ENCODE measurements at regions not wholly inside any gene's neighbourhood (a gene's known extent, or its start where the extent isn't known, plus 50 kb on each side); places are given as distances from the start of the nearest gene placed in this dataset.

DNA sequence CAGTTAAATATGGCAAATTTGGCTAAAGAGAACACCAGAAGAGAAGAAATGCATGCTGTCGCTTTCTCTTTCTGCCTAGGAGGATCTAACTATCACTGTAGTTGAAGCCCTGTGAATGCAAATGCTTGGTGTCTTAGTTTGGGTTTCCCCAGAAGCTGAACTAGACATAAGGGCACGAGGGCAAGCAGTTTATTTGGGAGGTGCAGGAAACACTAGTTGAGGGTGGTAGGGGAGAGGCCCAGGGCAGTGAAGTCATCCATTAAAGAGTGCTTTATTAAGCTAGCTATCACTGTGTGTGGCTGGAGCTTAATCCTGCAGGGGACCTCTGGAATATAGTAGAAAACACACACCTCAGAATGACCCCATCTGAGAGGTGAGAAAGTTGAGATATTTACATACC, 639.8 kb upstream of the ZEB2 start:
- Histone ChIP-seq H3K27ac (ENCODE audit: low read length) (no peak overlapping the region), H3K27me3 (ENCODE audit: control insufficient read depth, insufficient read depth) (no peaks in the 10 kb centered on the region), H3K9me3 (ENCODE audit: control insufficient read depth, low read length) (no peaks in the 10 kb centered on the region), H3K4me3 (ENCODE audit: low read length) (no peak overlapping the region), H3K4me1 (ENCODE audit: control insufficient read depth, insufficient read depth, low read length) (no peaks in the 10 kb centered on the region)
- DNase-seq: no peak
- intact Hi-C loops (cut with DNase I): no loop called here
- 80% methylated on average over 2 of the region's 2 CpGs for WGBS
- no peak for ATAC-seq

DNA sequence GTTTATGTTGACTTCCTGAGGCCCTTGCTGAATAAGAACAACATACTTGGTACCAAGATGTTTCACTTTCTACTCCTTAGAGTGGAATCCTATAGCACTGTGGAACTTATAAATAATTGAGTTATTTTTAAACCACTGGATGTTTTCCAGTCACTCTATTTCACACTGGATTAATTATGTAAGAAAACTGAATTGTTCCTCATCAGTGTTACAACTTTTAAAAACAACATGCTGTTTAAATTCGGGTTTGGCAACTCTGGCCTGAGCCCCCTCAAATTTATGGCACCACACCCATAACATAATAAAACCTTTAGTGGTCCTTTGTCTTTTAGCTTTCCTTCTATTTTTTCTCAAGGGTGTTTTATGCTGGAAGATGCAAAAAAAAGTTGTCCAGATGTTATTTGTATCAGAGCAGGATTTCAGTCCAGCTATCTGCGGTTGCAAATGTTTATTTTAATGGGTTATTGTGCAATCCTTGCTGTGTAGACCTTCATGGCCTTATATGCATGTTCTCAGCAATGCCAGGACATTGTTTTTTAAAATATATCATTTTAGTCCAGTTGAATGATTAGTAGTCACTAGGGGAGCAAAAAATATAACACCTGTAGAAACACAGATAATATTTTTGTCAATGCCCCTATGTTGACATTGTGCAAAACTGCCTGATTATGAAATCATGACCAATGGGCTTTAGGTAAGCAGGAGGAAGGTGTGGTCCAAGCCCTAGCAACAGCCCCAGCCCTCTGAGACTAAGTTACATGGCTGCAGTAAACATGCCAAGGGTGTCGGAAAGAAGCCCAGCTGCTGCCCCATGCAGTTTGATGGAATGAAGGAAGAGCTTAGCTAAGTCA, 638.0 kb upstream of the ZEB2 start:
- H3K4me1 ChIP-seq (ENCODE audit: control insufficient read depth, insufficient read depth, low read length): no peaks in the 10 kb centered on the region
- peak overlapping the region; percentile 10 for H3K27ac ChIP-seq (ENCODE audit: low read length)
- no peaks in the 10 kb centered on the region for H3K27me3 ChIP-seq (ENCODE audit: control insufficient read depth, insufficient read depth)
- H3K9me3 ChIP-seq (ENCODE audit: control insufficient read depth, low read length): no peaks in the 10 kb centered on the region
- 39% methylated on average over 3 of the region's 3 CpGs for WGBS
- intact Hi-C loops (cut with DNase I): no loop called here
- DNase-seq (peak; percentile 76 to 89 (median 84)), ATAC-seq (peak; percentile 92 to 97)
- H3K4me3 ChIP-seq (ENCODE audit: low read length): no peak overlapping the region

DNA sequence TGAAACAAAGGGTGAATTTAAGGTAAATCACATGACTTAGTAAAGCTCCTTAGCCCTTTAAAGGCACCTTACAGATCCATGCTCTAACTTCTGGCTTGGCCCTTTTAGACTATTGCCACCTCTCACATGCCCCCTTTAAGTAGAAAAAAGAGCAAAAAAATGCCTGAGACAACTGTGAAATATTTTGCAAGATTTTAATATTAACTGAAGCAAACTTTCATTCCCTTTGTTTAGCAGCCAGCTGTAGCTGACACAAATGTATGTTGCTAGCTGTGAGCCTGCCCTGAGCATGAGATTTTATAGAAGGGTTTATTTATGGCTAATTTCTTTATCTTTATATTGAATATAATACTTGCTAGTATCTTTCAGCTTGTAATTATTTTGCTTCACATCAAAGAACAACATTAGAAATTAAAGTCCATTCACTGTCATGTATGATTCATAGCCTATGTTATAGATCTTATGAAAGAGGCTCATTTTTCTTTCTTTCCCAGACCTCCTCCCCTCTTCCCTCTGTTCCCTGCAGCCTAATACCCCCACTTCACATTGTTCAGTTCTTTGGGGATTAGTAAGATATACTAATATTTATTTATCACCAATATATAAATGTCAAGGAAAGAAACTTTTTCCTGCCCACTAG, 637.2 kb upstream of the ZEB2 start:
- Histone ChIP-seq H3K9me3 (ENCODE audit: control insufficient read depth, low read length) (no peaks in the 10 kb centered on the region), H3K27me3 (ENCODE audit: control insufficient read depth, insufficient read depth) (no peaks in the 10 kb centered on the region), H3K4me3 (ENCODE audit: low read length) (no peak overlapping the region), H3K4me1 (ENCODE audit: control insufficient read depth, insufficient read depth, low read length) (no peaks in the 10 kb centered on the region), H3K27ac (ENCODE audit: low read length) (no peak overlapping the region)
- no peak for DNase-seq
- ATAC-seq: no peak
- intact Hi-C loops (cut with DNase I): no loop called here

DNA sequence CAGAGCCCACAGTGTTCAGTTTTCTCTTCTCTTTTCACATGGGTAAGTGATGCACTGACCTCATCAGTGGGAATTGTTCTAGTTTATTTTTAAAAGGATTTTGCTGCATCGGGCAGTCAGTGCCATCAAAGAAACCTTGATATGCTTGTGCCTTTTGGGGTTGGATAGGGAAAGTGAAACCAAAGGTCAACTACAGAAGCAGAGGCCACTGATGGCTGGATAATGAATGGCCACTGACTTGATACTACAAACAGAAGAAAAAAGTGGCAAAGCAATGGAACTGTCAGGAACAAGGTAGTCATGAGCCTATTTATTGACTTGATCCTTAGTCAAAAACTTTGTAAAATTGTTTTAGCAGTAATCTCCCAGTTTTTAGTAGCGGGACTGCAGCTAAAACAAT, 636.3 kb upstream of the ZEB2 start:
- Histone ChIP-seq H3K9me3 (ENCODE audit: control insufficient read depth, low read length) (no peaks in the 10 kb centered on the region), H3K4me1 (ENCODE audit: control insufficient read depth, insufficient read depth, low read length) (no peaks in the 10 kb centered on the region), H3K27ac (ENCODE audit: low read length) (no peak overlapping the region), H3K27me3 (ENCODE audit: control insufficient read depth, insufficient read depth) (no peaks in the 10 kb centered on the region), H3K4me3 (ENCODE audit: low read length) (no peak overlapping the region)
- no peak for DNase-seq
- ATAC-seq: no peak
- 72% methylated on average over 2 of the region's 2 CpGs for WGBS
- intact Hi-C loops (cut with DNase I): no loop called here

DNA sequence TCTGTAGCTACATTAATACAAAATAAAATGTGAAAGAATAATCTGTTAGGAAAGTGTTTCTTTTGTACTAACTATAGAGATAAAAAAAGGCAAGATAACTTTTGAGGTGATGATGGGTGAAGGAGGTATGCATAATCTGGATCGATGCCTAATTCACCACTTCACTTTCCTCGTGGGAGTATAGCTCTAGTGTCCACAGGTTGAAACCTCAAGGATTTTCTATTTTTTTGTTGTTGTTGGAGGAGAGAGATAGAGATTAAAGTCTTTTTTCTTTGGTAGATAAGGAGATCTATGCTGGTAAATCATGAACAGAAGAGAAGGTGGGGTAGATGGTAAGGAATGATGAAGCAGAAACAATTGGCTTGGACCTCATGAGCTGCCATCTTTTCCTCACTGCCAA, 635.3 kb upstream of the ZEB2 start:
- Histone ChIP-seq H3K27me3 (ENCODE audit: control insufficient read depth, insufficient read depth) (no peaks in the 10 kb centered on the region), H3K4me3 (ENCODE audit: low read length) (no peak overlapping the region), H3K27ac (ENCODE audit: low read length) (no peak overlapping the region), H3K9me3 (ENCODE audit: control insufficient read depth, low read length) (no peaks in the 10 kb centered on the region), H3K4me1 (ENCODE audit: control insufficient read depth, insufficient read depth, low read length) (no peaks in the 10 kb centered on the region)
- no peak for ATAC-seq
- whole genome bisulfite sequencing: 57% methylated on average over 2 of the region's 2 CpGs
- DNase-seq: no peak
- intact Hi-C loops (cut with DNase I): no loop called here

DNA sequence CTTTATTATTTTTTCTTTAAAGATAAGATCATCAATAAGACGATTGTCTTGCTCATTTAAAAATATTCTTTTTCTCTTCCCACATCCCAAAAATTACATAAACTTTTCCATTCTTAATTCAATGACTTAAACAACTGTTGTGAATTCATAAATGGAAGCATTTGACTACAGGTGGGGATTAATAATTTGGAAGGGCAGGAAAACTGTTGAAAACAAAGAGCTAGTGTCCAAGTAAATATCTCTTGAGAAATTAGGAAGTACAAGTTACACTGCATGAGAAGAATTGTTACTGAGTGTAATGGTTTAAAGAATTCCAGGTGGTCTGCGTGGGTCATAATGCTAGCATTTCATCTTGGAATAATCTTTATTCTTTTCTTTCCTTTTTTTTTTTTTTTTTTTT, 634.8 kb upstream of the ZEB2 start:
- WGBS: 69% methylated on average over 2 of the region's 2 CpGs
- H3K27ac ChIP-seq (ENCODE audit: low read length): no peak overlapping the region
- intact Hi-C loops (cut with DNase I): no loop called here
- no peaks in the 10 kb centered on the region for H3K9me3 ChIP-seq (ENCODE audit: control insufficient read depth, low read length)
- DNase-seq (no peak), ATAC-seq (no peak)
- no peaks in the 10 kb centered on the region for H3K27me3 ChIP-seq (ENCODE audit: control insufficient read depth, insufficient read depth)
- no peaks in the 10 kb centered on the region for H3K4me1 ChIP-seq (ENCODE audit: control insufficient read depth, insufficient read depth, low read length)
- H3K4me3 ChIP-seq (ENCODE audit: low read length): no peak overlapping the region

DNA sequence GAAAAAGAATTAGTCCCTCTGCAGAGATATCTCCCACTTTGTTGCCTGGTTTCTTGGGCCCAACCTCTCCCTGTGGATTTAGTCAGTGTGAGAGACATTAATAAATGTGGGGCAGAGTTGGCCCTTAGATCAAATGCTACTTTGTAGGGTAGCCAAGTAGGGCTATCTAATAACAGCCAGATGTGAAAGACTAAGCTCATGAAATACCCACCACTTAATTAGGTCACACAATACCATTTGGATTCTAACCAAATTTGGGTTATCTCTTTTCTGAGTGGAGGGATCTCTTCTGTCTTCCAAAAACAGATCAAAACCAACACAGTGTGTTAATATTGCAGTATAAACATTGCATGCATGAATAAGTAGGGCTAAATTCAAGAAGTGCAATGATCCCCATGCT, 626.8 kb upstream of the ZEB2 start:
- no peaks in the 10 kb centered on the region for H3K27me3 ChIP-seq (ENCODE audit: control insufficient read depth, insufficient read depth)
- H3K27ac ChIP-seq (ENCODE audit: low read length): no peak overlapping the region
- ATAC-seq (no peak), DNase-seq (no peak)
- no peaks in the 10 kb centered on the region for H3K4me1 ChIP-seq (ENCODE audit: control insufficient read depth, insufficient read depth, low read length)
- no peak overlapping the region for H3K4me3 ChIP-seq (ENCODE audit: low read length)
- intact Hi-C loops (cut with DNase I): no loop called here
- no peaks in the 10 kb centered on the region for H3K9me3 ChIP-seq (ENCODE audit: control insufficient read depth, low read length)

DNA sequence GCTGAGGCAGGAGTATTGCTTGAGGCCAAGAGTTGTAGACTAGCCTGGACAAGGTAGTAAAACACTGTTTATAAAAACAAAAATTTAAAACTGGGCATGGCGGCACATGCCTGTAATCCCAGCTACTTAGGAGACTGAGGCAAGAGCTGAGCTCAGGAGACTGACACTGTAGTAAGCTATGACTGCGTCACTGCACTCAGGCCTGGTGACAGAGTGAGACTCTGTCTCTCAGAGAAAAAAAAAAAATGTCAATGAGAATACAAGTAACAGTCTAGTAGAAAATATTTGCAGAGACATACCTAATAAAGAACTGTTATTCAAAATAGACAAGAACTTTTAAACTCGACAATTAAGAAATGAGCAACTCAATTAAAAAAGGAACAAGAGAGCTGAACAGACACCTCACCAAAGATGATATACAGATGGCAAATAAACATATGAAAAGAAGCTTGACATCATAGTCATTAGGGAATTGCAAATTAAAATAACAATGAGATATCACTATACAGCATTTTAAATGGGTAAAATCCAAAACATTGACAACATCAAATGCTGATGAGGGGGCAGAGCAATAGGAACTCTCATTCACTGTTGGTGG, 624.3 kb upstream of the ZEB2 start:
- Histone ChIP-seq H3K4me1 (ENCODE audit: control insufficient read depth, insufficient read depth, low read length) (no peaks in the 10 kb centered on the region), H3K9me3 (ENCODE audit: control insufficient read depth, low read length) (no peaks in the 10 kb centered on the region), H3K27ac (ENCODE audit: low read length) (no peak overlapping the region), H3K27me3 (ENCODE audit: control insufficient read depth, insufficient read depth) (no peaks in the 10 kb centered on the region), H3K4me3 (ENCODE audit: low read length) (no peak overlapping the region)
- DNase-seq (no peak), ATAC-seq (no peak)
- WGBS: 94% methylated on average over 3 of the region's 3 CpGs
- intact Hi-C loops (cut with DNase I): no loop called here

DNA sequence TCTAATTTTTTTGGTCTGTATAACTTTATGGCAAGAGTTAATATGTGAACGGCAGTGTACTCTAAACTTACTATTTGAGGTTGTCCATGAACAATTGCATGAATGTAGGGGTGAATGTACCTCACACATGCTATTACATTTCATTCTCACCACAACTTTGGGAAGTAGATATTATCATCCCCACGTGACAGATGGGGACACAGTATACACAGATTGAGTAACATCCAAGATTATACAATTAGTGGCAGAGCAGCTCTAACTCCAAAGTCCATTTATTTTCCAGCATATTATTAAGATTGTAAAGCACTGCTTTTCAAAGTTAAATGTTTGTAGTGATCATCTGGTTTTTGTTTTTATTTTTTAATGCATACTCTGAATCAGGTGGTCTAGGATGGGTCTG, 622.1 kb upstream of the ZEB2 start:
- 79% methylated on average over 2 of the region's 2 CpGs for WGBS
- Histone ChIP-seq H3K27me3 (ENCODE audit: control insufficient read depth, insufficient read depth) (no peaks in the 10 kb centered on the region), H3K27ac (ENCODE audit: low read length) (no peak overlapping the region), H3K9me3 (ENCODE audit: control insufficient read depth, low read length) (no peaks in the 10 kb centered on the region), H3K4me1 (ENCODE audit: control insufficient read depth, insufficient read depth, low read length) (no peaks in the 10 kb centered on the region), H3K4me3 (ENCODE audit: low read length) (no peak overlapping the region)
- intact Hi-C loops (cut with DNase I): no loop called here
- DNase-seq (no peak), ATAC-seq (no peak)

DNA sequence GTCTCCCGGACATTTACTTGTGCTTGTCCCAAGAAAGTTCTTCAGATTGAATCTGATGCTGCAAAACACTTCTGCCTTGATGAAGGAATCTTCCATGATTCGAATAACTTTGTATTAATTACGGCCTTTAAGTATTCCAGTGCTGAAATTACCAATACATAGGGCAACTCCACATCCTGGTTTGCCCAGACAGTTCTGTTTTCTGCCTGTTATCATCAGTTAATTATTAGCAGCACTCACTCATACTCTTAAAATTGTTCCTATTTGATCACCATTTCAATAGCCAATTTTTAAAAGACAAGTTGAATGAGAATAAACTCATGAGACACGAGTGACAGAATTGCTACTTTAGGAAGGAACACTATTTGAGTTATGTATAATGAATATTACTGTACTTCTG, 620.7 kb upstream of the ZEB2 start:
- Histone ChIP-seq H3K27me3 (ENCODE audit: control insufficient read depth, insufficient read depth) (no peaks in the 10 kb centered on the region), H3K9me3 (ENCODE audit: control insufficient read depth, low read length) (no peaks in the 10 kb centered on the region), H3K27ac (ENCODE audit: low read length) (no peak overlapping the region), H3K4me1 (ENCODE audit: control insufficient read depth, insufficient read depth, low read length) (no peaks in the 10 kb centered on the region), H3K4me3 (ENCODE audit: low read length) (no peak overlapping the region)
- ATAC-seq (no peak), DNase-seq (no peak)
- WGBS: 88% methylated on average over 4 of the region's 4 CpGs
- intact Hi-C loops (cut with DNase I): no loop called here

DNA sequence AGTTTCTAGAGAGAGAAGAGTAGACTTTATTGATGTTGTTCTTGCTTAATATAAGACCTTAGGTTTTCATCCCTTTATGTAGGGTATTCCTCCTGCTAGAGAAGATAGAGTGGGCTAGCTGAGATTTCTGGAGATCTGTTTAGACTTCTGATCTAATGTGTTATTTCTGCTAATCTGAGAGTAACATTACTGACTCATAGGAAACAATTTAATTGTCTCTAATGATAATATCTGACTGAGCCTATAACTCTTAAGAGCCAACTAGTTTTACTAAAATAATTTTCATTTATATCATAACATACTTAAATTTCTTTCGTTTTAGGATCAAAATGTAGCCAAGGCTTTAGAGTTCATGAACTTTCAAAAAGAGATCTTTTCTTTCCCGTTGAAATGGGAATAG, 618.7 kb upstream of the ZEB2 start:
- DNase-seq (no peak), ATAC-seq (no peak)
- WGBS: 45% methylated on average over 2 of the region's 2 CpGs
- intact Hi-C loops (cut with DNase I): no loop called here
- no peaks in the 10 kb centered on the region for H3K4me1 ChIP-seq (ENCODE audit: control insufficient read depth, insufficient read depth, low read length)
- H3K4me3 ChIP-seq (ENCODE audit: low read length): no peak overlapping the region
- H3K27me3 ChIP-seq (ENCODE audit: control insufficient read depth, insufficient read depth): no peaks in the 10 kb centered on the region
- no peak overlapping the region for H3K27ac ChIP-seq (ENCODE audit: low read length)
- no peaks in the 10 kb centered on the region for H3K9me3 ChIP-seq (ENCODE audit: control insufficient read depth, low read length)
